ENCODE measurements at regions not wholly inside any gene's neighbourhood (a gene's known extent, or its start where the extent isn't known, plus 50 kb on each side); places are given as distances from the start of the nearest gene placed in this dataset.

- no peak for TF ChIP-seq CTCF (IDR thresholded peaks at IDR 0.05; ENCODE audit: low read depth, low read length)
- no peak for TF ChIP-seq POLR2A (IDR thresholded peaks at IDR 0.05; ENCODE audit: extremely low read depth, insufficient read length)
These were observed 243.2 kb upstream of the NOCT start for GRCh38 chr4:138772366-138772765.
